Spleen (tissue), 7 donors: ENCODE measurements at regions not wholly inside any gene's neighbourhood (a gene's known extent, or its start where the extent isn't known, plus 50 kb on each side); places are given as distances from the start of the nearest gene placed in this dataset.

Source experiments
- CTCF ChIP-seq, 11 experiments: fragments of 200-600 bp in 7 of 11; fragments of 450-650 bp in 4 of 11; sonication (generic) in 4 of 11; IDR thresholded peaks in 8 of 11; conservative IDR thresholded peaks in 3 of 11; 1 replicate in 7 of 11; 2 replicates in 4 of 11; pipeline versions ENCODE4 v1.4.0 to v1.8.0; 2016 to 2021; ENCODE audit warnings: antibody characterized with exemption in 11 of 11, inconsistent platforms in 4 of 11, mild to moderate bottlenecking in 1 of 11
- POLR2AphosphoS5 ChIP-seq, 3 donors: sonication (generic); formaldehyde crosslinking; IDR thresholded peaks; one replicate each; pipeline ENCODE4 v1.5.1; 2017; ENCODE audit warnings: antibody characterized with exemption in 3 of 3
- donor health status: DM: no; HTN: no; CAD: no; lungs with moderate emphysema.
- donor health status: DM: no; HTN: no; CAD: no.
- donor health status: DM: no; HTN: no; CAD: no.

- no peak for TF ChIP-seq POLR2AphosphoS5 (IDR thresholded peaks at IDR 0.05)
- no peak for TF ChIP-seq CTCF (IDR thresholded peaks at IDR 0.05 in 8 of 11, conservative IDR thresholded peaks at IDR 0.05 in 3 of 11)
Observed at GRCh38 chr1:228683428-228683827, 51.9 kb upstream of the RHOU start.
